ENCODE measurements at regions not wholly inside any gene's neighbourhood (a gene's known extent, or its start where the extent isn't known, plus 50 kb on each side); places are given as distances from the start of the nearest gene placed in this dataset.

GRCh38 chr2:142710336-142710735, 167.1 kb upstream of the KYNU start:
- TF ChIP-seq POLR2A (IDR thresholded peaks at IDR 0.05; ENCODE audit: low read length) = no peak
- TF ChIP-seq GATA1 (IDR thresholded peaks at IDR 0.05; ENCODE audit: low read depth, low read length) = no peak
